Epithelial cell of proximal tubule (primary cell): ENCODE measurements at regions not wholly inside any gene's neighbourhood (a gene's known extent, or its start where the extent isn't known, plus 50 kb on each side); places are given as distances from the start of the nearest gene placed in this dataset.

ENCODE experiments used
- DNase-seq: peaks from one replicate; pipeline ENCODE4 v3.0.0-alpha.2; 2011; ENCODE audit warnings: low read depth
- H3K4me3 ChIP-seq: 2 replicates; pipeline ENCODE4 v1.5.1; 2011; ENCODE audit warnings: low read depth, mild to moderate bottlenecking, low read length
- CTCF ChIP-seq: conservative IDR thresholded peaks from 2 replicates; pipeline ENCODE4 v1.5.1; 2012; ENCODE audit warnings: low read depth, mild to moderate bottlenecking, low read length

DNA sequence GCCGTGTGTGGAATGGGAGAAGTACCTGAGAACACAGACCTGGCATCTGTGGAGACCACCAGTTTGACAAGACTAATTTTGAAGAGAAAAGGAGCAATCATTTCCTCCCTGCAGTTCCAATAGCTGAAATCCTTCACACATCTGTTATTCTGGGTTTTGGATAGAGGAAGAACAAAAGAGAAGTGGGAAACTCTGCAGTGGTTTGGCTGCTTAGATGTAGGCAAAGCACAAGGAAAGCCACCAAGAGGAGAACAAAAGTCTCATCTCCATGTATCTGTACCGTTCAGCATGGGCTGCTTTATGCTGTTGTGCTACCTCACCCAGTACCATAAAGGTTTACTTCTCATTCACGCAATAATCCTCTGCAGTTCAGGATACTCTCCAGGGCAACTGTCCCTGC lies 153.1 kb upstream of the COL8A1 start:
- no peak for TF ChIP-seq CTCF
- no peak overlapping the region for H3K4me3 ChIP-seq
- no peak for DNase-seq

DNA sequence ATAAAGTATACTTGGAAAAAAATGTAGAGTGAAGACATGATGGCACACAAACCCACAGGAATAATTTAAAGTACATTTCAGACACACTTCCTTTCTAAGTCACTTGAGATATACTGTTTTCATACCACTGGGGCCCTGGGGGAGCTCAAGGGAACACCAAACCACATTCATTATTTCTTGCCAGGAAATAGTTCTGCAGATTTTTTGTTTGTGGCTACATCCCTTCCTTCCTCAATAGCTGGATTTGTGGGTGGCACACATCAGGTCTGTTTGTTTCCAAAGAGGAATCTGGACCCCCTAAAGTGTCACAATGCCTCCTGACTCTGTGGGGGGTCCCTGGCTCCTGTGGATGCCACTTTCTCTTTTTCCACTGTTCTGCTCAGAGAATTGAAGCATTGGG lies 153.5 kb upstream of the COL8A1 start:
- TF ChIP-seq CTCF: no peak
- H3K4me3 ChIP-seq: no peak overlapping the region
- DNase-seq: no peak

GRCh38 chr3:99483841-99484240 lies 154.6 kb upstream of the COL8A1 start:
- H3K4me3 ChIP-seq: no peak overlapping the region
- TF ChIP-seq CTCF: no peak
- no peak for DNase-seq

- DNase-seq: no peak
- H3K4me3 ChIP-seq: no peak overlapping the region
- TF ChIP-seq CTCF: no peak
Observed at GRCh38 chr3:99482191-99482590, 156.2 kb upstream of the COL8A1 start.

DNA sequence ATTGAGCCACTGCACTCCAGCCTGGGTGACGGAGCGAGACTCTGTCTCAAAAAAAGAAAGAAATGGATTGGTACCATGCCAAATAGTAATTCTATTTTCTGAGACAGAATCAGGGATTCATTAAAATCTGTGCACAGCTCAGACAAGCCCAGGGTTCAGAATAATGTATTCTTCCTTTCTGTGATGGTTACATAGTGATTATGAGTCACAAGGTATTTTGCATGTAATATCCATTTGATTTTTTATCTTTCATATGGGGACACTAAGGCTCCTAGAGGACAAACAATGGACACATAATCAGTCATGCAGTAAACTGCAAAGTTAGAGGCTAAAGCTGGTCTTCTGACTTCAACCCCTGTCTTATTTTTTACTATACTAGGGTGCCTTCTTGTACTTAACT lies 156.8 kb upstream of the COL8A1 start:
- no peak for DNase-seq
- H3K4me3 ChIP-seq: no peak overlapping the region
- no peak for TF ChIP-seq CTCF

DNA sequence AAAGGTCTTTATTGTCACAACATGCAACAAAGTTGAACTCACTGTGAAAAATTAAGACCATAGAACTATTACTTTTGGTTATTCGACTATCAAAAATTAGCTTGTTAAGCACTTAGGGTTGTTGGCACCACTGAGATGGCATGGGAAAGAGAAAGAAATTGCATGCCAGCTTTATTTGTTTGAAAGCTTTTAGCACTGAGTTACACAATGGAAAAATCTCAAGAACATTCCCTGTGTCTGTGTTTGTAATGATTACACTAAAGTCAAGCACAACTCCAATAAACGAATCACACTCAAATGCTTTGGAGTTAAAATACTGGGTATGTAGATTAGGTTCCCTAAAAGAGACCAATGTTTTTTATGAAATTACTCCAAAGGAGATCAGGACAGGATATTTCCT lies 158.6 kb upstream of the COL8A1 start:
- no peak for DNase-seq

More for the DNA sequence above, 158.6 kb upstream of the COL8A1 start:
- no peak overlapping the region for H3K4me3 ChIP-seq
- TF ChIP-seq CTCF: no peak
